Esophagus squamous epithelium (tissue), 5 donors: ENCODE measurements at regions not wholly inside any gene's neighbourhood (a gene's known extent, or its start where the extent isn't known, plus 50 kb on each side); places are given as distances from the start of the nearest gene placed in this dataset.

ENCODE experiments used
- DNase-seq: peaks from one replicate; lab custom pipeline; 2025; lab: John Stamatoyannopoulos, UW
- H3K27ac ChIP-seq, 4 donors: fragments of 200-600 bp; sonication (generic); one replicate each; pipeline ENCODE4 v1.5.1; 2016 to 2019; ENCODE audit warnings: mild to moderate bottlenecking in 1 of 4
- H3K27me3 ChIP-seq, 4 donors: fragments of 200-600 bp; sonication (generic); 1 replicate in 3 of 4; 2 replicates in 1 of 4; pipeline versions ENCODE4 v1.5.1 to v1.6.0; 2017 to 2021; ENCODE audit warnings: antibody characterized with exemption in 1 of 4
- H3K36me3 ChIP-seq, 3 donors: fragments of 200-600 bp; sonication (generic); one replicate each; pipeline ENCODE4 v1.5.1; 2016 to 2019
- H3K4me1 ChIP-seq, 3 donors: fragments of 200-600 bp; sonication (generic); one replicate each; pipeline ENCODE4 v1.5.1; 2017 to 2019
- H3K4me3 ChIP-seq, 4 donors: fragments of 200-600 bp; sonication (generic); 1 replicate in 3 of 4; 2 replicates in 1 of 4; pipeline ENCODE4 v1.5.1; 2016 to 2019; ENCODE audit warnings: mild to moderate bottlenecking in 2 of 4, moderate library complexity in 1 of 4
- H3K9me3 ChIP-seq, 3 donors: fragments of 200-600 bp; sonication (generic); one replicate each; pipeline ENCODE4 v1.5.1; 2016 to 2019
- POLR2A ChIP-seq, 4 donors: fragments of 450-650 bp; IDR thresholded peaks; one replicate each; pipeline ENCODE4 v1.6.1; 2017; ENCODE audit warnings: antibody characterized with exemption in 4 of 4, mild to moderate bottlenecking in 4 of 4, moderate library complexity in 3 of 4
- WGBS, 2 donors: methylation state at CpG; one replicate each; pipeline ENCODE4 v1.1.5; 2018; 5-methylcytosine and 5-hydroxymethylcytosine counted together
- intact Hi-C: fragments of 100-400 bp; cut with DNase I; formaldehyde crosslinking; loops from one replicate; pipeline ENCODE4 v1.15.0; 2022
- TF ChIP-seq, protein P1 (sequence below), 6 experiments: fragments of 450-650 bp in 4 of 6; fragments of 200-600 bp in 2 of 6; sonication (generic) in 2 of 6; IDR thresholded peaks; one replicate each; pipeline ENCODE4 v1.5.1; 2016 to 2019; ENCODE audit warnings: antibody characterized with exemption in 6 of 6, mild to moderate bottlenecking in 4 of 6, moderate library complexity in 4 of 6
- donor health status: DM: yes; HTN: yes; CAD: no.

DNA sequence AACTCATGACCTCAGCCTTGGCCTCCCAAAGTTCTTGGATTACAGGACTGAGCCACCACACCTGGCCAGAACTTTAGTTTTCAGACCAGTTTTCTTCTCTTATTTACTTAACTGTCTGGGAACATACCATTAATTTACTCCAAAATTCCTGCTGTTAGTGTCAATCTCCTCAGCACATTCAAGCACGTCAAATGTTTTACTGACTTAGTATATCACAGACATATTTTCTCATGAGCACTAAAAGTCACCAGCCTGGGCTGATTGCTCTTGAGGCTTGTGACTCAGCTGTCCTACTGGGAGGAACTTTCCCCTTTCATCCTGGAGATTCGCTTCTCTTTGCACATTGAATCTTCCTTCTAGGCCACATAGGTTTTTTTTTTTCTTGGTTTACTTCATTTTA lies 109.6 kb downstream of the PCDH18 start:
- no peaks in the 10 kb centered on the region for H3K27me3 ChIP-seq
- no peaks in the 10 kb centered on the region for H3K36me3 ChIP-seq
- no peak for DNase-seq
- no peaks in the 10 kb centered on the region for H3K4me1 ChIP-seq
- H3K27ac ChIP-seq: no peak overlapping the region
- H3K4me3 ChIP-seq: no peak overlapping the region
- no peaks in the 10 kb centered on the region for H3K9me3 ChIP-seq
- intact Hi-C loops: no loop called here
- TF ChIP-seq POLR2A (IDR thresholded peaks at IDR 0.05): no peak
- TF ChIP-seq, protein P1, sequence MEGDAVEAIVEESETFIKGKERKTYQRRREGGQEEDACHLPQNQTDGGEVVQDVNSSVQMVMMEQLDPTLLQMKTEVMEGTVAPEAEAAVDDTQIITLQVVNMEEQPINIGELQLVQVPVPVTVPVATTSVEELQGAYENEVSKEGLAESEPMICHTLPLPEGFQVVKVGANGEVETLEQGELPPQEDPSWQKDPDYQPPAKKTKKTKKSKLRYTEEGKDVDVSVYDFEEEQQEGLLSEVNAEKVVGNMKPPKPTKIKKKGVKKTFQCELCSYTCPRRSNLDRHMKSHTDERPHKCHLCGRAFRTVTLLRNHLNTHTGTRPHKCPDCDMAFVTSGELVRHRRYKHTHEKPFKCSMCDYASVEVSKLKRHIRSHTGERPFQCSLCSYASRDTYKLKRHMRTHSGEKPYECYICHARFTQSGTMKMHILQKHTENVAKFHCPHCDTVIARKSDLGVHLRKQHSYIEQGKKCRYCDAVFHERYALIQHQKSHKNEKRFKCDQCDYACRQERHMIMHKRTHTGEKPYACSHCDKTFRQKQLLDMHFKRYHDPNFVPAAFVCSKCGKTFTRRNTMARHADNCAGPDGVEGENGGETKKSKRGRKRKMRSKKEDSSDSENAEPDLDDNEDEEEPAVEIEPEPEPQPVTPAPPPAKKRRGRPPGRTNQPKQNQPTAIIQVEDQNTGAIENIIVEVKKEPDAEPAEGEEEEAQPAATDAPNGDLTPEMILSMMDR (IDR thresholded peaks at IDR 0.05): no peak
- 90% methylated on average over 2 of the region's 2 CpGs for WGBS, 2 donors

DNA sequence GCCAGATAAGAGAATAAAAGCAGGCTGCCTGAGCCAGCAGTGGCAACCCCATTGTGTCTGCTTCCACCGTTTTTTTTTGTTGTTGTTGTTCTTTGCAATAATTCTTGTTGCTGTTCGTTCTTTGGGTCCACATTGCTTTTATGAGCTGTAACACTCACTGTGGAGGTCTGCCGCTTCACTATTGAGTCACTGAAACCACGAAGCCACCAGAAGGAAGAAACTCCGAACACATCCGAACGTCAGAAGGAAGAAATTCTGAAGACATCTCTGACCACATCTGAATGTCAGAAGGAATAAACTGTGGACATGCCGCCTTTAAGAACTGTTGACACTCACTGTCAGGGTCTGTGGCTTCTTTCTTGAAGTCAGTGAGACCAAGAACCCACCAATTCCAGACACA lies 110.5 kb downstream of the PCDH18 start:
- intact Hi-C loops: no loop called here
- WGBS, 2 donors: 73 to 76% methylated on average over 8 of the region's 8 CpGs
- Histone ChIP-seq H3K36me3 (no peaks in the 10 kb centered on the region), H3K9me3 (no peaks in the 10 kb centered on the region), H3K4me1 (no peaks in the 10 kb centered on the region), H3K27me3 (no peaks in the 10 kb centered on the region), H3K4me3 (no peak overlapping the region), H3K27ac (no peak overlapping the region)
- no peak for DNase-seq
- TF ChIP-seq, protein P1 (IDR thresholded peaks at IDR 0.05): no peak
- TF ChIP-seq POLR2A (IDR thresholded peaks at IDR 0.05): no peak

DNA sequence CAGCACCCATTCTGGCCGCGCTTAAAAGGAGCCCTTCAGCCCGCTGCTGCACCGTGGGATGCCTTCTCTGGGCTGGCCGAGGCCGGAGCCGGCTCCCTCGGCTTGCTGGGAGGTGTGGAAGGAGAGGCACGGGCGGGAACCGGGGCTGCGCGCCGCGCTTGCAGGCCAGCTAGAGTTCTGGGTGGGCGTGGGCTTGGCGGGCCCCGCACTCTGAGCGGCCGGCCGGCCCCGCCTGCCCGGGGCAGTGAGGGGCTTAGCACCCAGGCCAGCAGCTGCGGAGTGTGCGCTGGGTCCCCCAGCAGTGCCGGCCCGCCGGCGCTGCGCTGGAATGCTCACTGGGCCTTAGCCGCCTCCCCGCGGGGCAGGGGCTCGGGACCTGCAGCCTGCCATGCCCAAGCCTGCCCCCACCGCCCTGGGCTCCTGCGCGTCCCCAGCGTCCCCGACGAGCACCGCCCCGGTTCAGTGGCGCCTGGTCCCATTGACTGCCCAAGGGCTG lies 111.3 kb downstream of the PCDH18 start:
- TF ChIP-seq, protein P1 (IDR thresholded peaks at IDR 0.05): no peak
- no peak for TF ChIP-seq POLR2A (IDR thresholded peaks at IDR 0.05)
- no peaks in the 10 kb centered on the region for H3K27me3 ChIP-seq
- no peaks in the 10 kb centered on the region for H3K4me1 ChIP-seq
- H3K36me3 ChIP-seq: no peaks in the 10 kb centered on the region
- no peaks in the 10 kb centered on the region for H3K9me3 ChIP-seq
- WGBS, 2 donors: no CpG with 5 or more reads among the region's 43 CpGs
- H3K27ac ChIP-seq: no peak overlapping the region
- intact Hi-C loops: no loop called here
- no peak for DNase-seq
- H3K4me3 ChIP-seq: no peak overlapping the region

DNA sequence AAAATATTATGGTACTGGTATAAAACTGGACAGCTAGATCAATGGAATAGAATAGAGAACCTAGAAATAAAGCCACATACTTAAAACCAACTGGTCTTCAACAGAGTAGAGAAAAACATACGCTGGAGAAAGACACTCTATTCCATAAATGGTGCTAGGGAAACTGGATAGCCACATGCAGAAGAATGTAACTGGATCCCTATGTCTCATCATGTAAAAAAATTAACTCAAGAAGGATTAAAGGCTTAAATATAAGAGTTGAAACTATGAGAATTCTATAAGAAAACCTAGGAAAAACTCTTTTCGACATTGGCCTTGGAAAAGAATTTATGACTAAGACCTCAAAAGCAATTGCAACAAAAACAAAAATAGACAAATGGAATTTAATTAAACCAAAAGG lies 114.6 kb downstream of the PCDH18 start:
- no peak for TF ChIP-seq POLR2A (IDR thresholded peaks at IDR 0.05)
- TF ChIP-seq, protein P1 (IDR thresholded peaks at IDR 0.05): no peak
- no peaks in the 10 kb centered on the region for H3K4me1 ChIP-seq
- no peaks in the 10 kb centered on the region for H3K9me3 ChIP-seq
- no peaks in the 10 kb centered on the region for H3K27me3 ChIP-seq
- no peaks in the 10 kb centered on the region for H3K36me3 ChIP-seq
- no peak for DNase-seq
- H3K27ac ChIP-seq: no peak overlapping the region
- intact Hi-C loops: no loop called here
- 75% methylated on average over 2 of the region's 2 CpGs for WGBS, 2 donors
- H3K4me3 ChIP-seq: no peak overlapping the region

DNA sequence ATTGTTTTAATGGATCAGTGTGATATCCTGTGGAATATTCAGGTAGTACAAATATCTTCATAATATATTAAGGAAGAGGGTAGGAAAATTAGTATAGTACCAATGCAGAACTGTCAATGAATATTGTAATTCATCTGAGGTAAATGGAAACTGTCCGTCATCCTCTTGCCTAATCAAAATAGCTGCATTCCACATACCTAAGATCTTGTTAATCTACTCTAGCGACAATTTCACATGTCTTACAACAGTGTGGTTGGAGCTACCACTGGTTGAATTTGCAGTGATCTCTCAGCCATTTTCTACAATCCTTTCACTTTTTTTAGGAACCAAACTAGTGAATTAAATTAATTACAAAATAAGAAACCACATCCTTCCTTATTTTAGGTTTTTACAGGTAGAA lies 117.5 kb downstream of the PCDH18 start:
- intact Hi-C loops: no loop called here
- TF ChIP-seq POLR2A (IDR thresholded peaks at IDR 0.05): no peak
- TF ChIP-seq, protein P1 (IDR thresholded peaks at IDR 0.05): no peak
- WGBS, 2 donors: 84 to 85% methylated on average over 2 of the region's 2 CpGs
- H3K4me1 ChIP-seq: no peaks in the 10 kb centered on the region
- H3K27me3 ChIP-seq: no peaks in the 10 kb centered on the region
- no peak overlapping the region for H3K27ac ChIP-seq
- no peak for DNase-seq
- no peaks in the 10 kb centered on the region for H3K9me3 ChIP-seq
- no peak overlapping the region for H3K4me3 ChIP-seq
- no peaks in the 10 kb centered on the region for H3K36me3 ChIP-seq
